ENCODE measurements at regions not wholly inside any gene's neighbourhood (a gene's known extent, or its start where the extent isn't known, plus 50 kb on each side); places are given as distances from the start of the nearest gene placed in this dataset.
"Not testable (repeated sequence)": the region's sequence is repeated elsewhere in the genome, so short reads cannot be mapped to it uniquely, and the experiment has no call there.

DNA sequence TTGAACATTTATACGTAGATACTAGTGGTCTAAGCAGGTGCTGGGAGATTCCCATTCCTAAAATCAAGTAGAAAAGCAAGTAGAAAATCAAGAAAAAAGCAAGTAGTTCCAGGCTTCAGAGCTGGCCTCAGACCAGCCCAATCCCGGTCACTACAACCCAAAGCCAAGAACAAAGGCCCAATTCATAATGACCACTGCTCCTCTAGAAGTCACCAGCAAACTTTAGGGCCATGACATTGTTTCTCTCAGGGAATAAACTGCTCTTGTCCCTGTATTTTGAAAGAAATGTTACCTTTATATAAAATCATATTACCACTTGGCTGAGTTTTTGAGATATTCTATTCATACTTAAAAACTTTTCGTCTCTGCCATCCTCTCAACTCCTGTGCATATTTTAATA lies 106.3 kb upstream of the IL12A start:
- H3K36me3 Mint-ChIP-seq (ENCODE audit: low read depth) = no peaks in the 10 kb centered on the region
- intact Hi-C loops (cut with micrococcal nuclease) = loop anchor here (10.0 kb wide), 1 partner anchor 532 kb away; no protein-coding TSS in a partner anchor
- no peak overlapping the region for H3K4me3 Mint-ChIP-seq
- H3K9me3 Mint-ChIP-seq = no peaks in the 10 kb centered on the region
- no peaks in the 10 kb centered on the region for H3K27me3 Mint-ChIP-seq
- no peak overlapping the region for H3K27ac Mint-ChIP-seq
- H3K4me1 Mint-ChIP-seq (ENCODE audit: low read depth) = peaks cover 10% of the 10 kb centered on the region

DNA sequence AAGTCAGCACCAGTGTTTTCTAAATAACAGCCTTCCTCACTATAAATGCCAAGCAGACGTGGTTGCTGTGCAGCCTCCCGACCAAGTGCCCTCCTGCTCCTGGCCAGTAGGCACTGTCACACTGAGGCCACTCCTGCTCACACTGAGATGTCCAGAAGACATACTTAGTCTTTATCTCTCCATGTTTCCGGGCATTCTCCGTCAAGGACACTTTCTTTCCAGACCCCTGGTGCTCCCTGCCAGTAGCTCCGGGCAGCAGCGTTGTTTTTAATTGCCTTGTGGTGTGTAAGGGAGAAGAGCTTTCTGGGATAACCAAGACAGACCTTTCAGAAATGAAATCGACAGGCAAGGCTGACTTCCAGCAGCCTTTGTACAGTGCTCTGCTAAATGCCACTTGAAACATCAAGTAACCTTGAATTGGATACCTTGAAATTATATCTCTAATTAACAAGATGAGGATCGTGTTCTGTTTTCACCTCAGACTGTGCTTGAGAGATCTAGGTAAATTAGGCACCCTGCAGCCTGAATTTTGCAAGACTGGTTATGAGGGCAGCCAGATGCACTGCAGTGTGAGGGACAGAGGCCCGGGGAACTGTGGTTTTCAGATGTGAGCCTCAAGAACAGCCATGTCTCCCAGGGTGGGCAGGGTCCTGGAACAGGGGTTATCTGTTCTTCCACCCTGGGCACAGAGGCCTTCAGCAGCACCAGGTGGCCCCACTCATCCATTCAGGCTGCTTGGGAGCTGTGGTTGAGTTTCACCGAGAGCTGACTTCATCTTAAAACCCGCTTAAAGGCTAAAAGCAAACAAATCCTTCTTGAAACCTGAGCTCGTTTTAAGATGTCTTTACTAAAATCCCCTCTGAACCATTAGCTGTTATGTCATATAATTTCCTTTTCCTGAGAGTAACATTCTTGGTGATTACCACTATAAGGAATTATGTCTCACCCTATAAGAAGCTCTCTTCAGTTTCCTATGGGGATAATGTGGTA lies 105.5 kb upstream of the IL12A start:
- Mint-ChIP-seq H3K27ac (no peak overlapping the region), H3K36me3 (ENCODE audit: low read depth) (no peaks in the 10 kb centered on the region), H3K27me3 (no peaks in the 10 kb centered on the region), H3K9me3 (no peaks in the 10 kb centered on the region), H3K4me3 (no peak overlapping the region), H3K4me1 (ENCODE audit: low read depth) (peaks cover 15% of the 10 kb centered on the region)
- intact Hi-C loops (cut with micrococcal nuclease) = loop anchor here (10.0 kb wide), 1 partner anchor 532 kb away; no protein-coding TSS in a partner anchor

DNA sequence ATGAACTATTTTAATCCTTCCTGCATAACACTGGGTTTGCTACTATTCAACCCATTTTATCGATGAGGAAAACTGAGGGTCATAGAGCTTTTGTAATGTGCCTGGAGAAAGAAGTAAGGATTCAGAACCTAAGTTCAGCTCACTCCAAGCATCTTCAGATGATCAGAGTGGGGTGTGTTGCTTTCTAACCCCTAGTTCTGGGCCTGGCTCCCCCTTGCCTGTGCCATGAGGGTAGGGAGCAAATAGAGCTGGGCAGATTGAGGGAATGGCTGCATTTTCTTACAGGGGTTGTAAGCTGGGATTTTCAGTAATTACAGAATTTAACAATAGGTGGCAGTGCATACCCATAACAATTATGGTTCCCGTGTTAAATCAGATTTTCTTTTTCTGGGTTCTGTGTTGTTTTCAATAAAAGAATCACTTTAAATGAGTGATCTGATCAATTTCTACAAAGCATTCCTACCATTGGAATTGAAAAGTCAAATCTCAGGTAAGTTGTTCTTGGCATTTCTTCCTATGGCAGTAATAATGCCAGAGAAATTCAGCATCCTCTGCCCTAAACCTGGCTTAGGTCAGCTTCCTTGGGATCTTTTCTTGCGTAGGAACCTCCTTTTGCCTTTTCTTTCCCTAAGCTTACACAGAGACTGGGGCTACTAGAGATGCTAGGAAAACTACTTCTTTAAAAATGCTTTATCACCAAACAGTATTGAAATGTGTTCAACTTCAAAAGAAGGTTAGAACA lies 103.8 kb upstream of the IL12A start:
- Mint-ChIP-seq H3K4me3 (no peak overlapping the region), H3K36me3 (ENCODE audit: low read depth) (no peaks in the 10 kb centered on the region), H3K27me3 (no peaks in the 10 kb centered on the region), H3K9me3 (no peaks in the 10 kb centered on the region), H3K4me1 (ENCODE audit: low read depth) (peaks cover 10% of the 10 kb centered on the region), H3K27ac (no peak overlapping the region)
- intact Hi-C loops (cut with micrococcal nuclease) = loop anchor here (1.0 to 10.0 kb wide), 2 partner anchors 121 to 530 kb away; no protein-coding TSS in a partner anchor

DNA sequence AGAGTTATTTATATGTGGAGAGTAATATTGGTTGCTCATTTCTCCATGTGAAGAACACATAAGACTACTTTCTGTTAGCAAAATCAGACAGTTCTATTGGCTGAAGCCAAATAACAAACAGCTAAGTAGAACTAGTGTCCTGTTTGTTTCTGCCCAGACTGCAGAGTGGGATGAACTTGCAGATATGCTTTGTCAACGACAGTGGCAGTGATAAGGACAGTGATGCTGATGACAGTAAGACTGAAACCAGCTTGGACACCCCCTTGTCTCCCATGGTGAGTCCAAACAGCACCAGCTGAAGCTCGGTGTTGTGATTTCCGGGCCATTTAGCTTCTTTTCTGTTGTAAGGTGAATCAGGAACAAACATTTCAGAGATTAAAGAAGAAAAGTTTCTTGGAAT lies 102.6 kb upstream of the IL12A start:
- Mint-ChIP-seq H3K4me1 (ENCODE audit: low read depth) (peaks cover 14% of the 10 kb centered on the region), H3K36me3 (ENCODE audit: low read depth) (no peaks in the 10 kb centered on the region), H3K9me3 (no peaks in the 10 kb centered on the region), H3K27me3 (no peaks in the 10 kb centered on the region), H3K27ac (no peak overlapping the region), H3K4me3 (no peak overlapping the region)
- intact Hi-C loops (cut with micrococcal nuclease) = loop anchor here (10.0 kb wide), 1 partner anchor 529 kb away; no protein-coding TSS in a partner anchor

DNA sequence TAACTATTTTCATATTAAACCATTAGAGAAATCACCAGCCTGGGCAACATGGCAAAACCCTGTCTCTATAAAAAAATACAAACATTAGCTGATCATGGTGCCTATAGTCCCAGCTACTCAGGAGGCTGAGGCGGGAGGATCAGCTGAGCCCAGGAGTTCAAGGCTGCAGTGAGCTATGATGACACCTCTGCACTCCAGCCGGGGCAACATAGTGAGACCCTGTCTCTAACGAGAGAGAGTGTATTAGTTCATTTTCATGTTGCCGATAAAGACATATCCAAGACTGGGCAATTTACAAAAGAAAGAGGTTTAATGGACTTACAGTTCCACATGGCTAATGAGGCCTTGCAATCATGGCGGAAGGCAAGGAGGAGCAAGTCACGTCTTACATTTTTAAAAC lies 102.1 kb upstream of the IL12A start:
- H3K27me3 Mint-ChIP-seq; H3K36me3 Mint-ChIP-seq (ENCODE audit: low read depth); H3K27ac Mint-ChIP-seq; H3K9me3 Mint-ChIP-seq; H3K4me3 Mint-ChIP-seq: not testable (repeated sequence)
- H3K4me1 Mint-ChIP-seq (ENCODE audit: low read depth) = peaks cover 19% of the 10 kb centered on the region
- intact Hi-C loops (cut with micrococcal nuclease) = loop anchor here (10.0 kb wide), 1 partner anchor 528 kb away; no protein-coding TSS in a partner anchor

- H3K4me1 Mint-ChIP-seq (ENCODE audit: low read depth) = peaks cover 17% of the 10 kb centered on the region
- no peak overlapping the region for H3K4me3 Mint-ChIP-seq
- H3K27me3 Mint-ChIP-seq = no peaks in the 10 kb centered on the region
- no peaks in the 10 kb centered on the region for H3K9me3 Mint-ChIP-seq
- intact Hi-C loops (cut with micrococcal nuclease) = loop anchor here (10.0 kb wide), 1 partner anchor 528 kb away; no protein-coding TSS in a partner anchor
- H3K27ac Mint-ChIP-seq = no peak overlapping the region
- H3K36me3 Mint-ChIP-seq (ENCODE audit: low read depth) = no peaks in the 10 kb centered on the region
These were observed 101.5 kb upstream of the IL12A start for GRCh38 chr3:159887168-159887567.

DNA sequence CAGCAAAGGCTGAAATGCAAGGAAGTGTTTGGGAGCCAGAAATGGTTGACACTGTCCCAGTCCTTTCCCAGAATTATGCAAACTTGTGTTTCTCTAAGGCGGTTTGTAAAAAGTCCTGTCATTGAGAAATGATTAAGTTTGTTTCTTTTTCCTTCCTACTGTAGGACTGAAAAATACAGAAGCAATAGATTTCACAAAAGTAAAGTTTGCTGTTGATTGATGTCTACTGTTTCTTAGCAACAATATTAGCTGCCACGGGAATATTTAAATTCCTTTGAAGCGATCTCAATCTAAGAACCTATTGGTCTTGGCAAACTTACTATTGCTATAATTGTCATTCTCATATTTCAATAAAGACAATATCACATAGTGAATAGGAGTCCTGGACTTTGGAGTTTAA lies 100.7 kb upstream of the IL12A start:
- no peaks in the 10 kb centered on the region for H3K27me3 Mint-ChIP-seq
- H3K36me3 Mint-ChIP-seq (ENCODE audit: low read depth) = no peaks in the 10 kb centered on the region
- H3K9me3 Mint-ChIP-seq = no peaks in the 10 kb centered on the region
- intact Hi-C loops (cut with micrococcal nuclease) = loop anchor here (10.0 kb wide), 1 partner anchor 527 kb away; no protein-coding TSS in a partner anchor
- peaks cover 17% of the 10 kb centered on the region for H3K4me1 Mint-ChIP-seq (ENCODE audit: low read depth)
- no peak overlapping the region for H3K27ac Mint-ChIP-seq
- no peak overlapping the region for H3K4me3 Mint-ChIP-seq

- Mint-ChIP-seq H3K27ac (no peak overlapping the region), H3K27me3 (no peaks in the 10 kb centered on the region), H3K36me3 (ENCODE audit: low read depth) (no peaks in the 10 kb centered on the region), H3K9me3 (no peaks in the 10 kb centered on the region), H3K4me1 (ENCODE audit: low read depth) (peaks cover 17% of the 10 kb centered on the region), H3K4me3 (no peak overlapping the region)
- intact Hi-C loops (cut with micrococcal nuclease) = no loop called here
These were observed 96.4 kb upstream of the IL12A start for GRCh38 chr3:159892171-159892795.

DNA sequence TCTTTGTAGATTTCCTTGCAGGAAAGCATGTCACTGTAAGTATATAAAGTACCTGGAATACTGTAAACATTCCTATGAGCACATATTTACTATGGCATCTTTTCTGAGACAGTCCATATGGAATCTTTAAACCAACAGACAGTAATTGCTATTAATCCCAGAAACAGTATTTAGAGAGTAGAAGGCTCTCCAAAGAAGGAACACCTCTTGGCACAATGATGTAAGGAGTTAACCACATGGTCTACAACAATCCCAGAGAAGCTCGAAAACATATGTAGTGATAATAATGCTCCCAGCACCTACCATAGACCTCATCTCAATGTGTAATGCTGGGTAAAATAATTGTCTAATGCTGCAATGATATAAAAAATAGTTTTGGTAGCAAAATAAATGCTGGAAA lies 95.8 kb upstream of the IL12A start:
- no peaks in the 10 kb centered on the region for H3K27me3 Mint-ChIP-seq
- H3K9me3 Mint-ChIP-seq = no peaks in the 10 kb centered on the region
- no peak overlapping the region for H3K27ac Mint-ChIP-seq
- H3K4me1 Mint-ChIP-seq (ENCODE audit: low read depth) = peaks cover 12% of the 10 kb centered on the region
- no peak overlapping the region for H3K4me3 Mint-ChIP-seq
- no peaks in the 10 kb centered on the region for H3K36me3 Mint-ChIP-seq (ENCODE audit: low read depth)
- intact Hi-C loops (cut with micrococcal nuclease) = no loop called here

DNA sequence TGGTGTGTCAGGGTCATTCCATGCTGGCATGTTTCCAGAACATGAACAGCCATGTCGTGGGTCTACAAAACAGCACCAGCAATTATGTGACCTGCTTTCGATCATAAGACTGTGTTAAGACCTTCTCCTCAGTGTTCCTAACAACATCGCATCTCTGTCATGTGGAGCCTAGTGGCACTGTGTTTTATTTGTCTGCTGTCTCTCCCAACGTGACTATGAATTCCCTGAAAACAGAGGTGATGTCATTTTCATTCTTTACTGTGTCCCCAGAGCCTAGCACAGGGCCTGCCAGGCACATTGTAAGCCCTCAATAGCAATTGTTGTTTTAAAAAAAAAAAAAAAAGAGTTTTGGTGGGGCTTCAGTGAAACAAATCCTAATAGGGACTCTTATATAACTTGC lies 94.2 kb upstream of the IL12A start:
- intact Hi-C loops (cut with micrococcal nuclease) = no loop called here
- Mint-ChIP-seq H3K4me1 (ENCODE audit: low read depth) (peaks cover 12% of the 10 kb centered on the region), H3K4me3 (no peak overlapping the region), H3K36me3 (ENCODE audit: low read depth) (no peaks in the 10 kb centered on the region), H3K9me3 (no peaks in the 10 kb centered on the region), H3K27ac (no peak overlapping the region), H3K27me3 (no peaks in the 10 kb centered on the region)

DNA sequence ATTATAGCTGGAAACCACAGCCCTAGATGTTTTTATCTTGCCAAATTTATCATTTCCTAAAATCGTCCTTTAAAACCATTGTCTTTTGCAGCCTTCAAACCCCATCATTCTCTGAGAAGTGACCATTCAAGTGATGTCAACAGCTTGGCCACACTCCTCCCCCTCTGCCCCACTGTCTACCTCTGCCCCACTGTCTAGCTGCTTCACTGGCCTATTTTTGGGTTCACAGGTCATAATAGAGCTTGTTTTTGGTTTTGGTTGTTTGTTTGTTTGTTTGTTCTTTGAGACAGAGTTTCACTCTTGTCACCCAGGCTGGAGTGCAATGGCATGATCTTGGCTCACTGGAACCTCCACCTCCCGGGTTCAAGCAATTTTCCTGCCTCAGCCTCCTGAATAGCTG lies 93.2 kb upstream of the IL12A start:
- H3K27me3 Mint-ChIP-seq = no peaks in the 10 kb centered on the region
- no peak overlapping the region for H3K4me3 Mint-ChIP-seq
- H3K27ac Mint-ChIP-seq = no peak overlapping the region
- intact Hi-C loops (cut with micrococcal nuclease) = no loop called here
- no peaks in the 10 kb centered on the region for H3K9me3 Mint-ChIP-seq
- H3K36me3 Mint-ChIP-seq (ENCODE audit: low read depth) = no peaks in the 10 kb centered on the region
- H3K4me1 Mint-ChIP-seq (ENCODE audit: low read depth) = peaks cover 12% of the 10 kb centered on the region

DNA sequence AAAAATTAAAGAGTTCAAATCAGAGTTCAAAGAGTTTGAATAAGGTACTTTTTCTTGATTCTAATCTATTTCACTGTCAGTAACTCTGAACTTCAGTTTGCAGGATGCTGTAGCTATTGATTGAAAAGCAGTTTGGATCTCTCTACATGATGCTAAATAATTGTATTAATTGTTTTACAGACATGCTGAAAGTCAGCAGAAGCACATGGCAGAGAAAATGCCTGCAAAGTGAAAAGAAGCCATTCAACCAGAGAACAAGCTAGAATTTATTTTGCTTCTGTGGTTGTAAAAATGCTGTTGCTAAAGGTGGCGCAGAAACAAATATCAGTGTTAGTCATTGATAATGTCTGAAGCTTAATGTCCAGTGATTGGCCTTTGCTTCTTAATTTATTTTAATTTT lies 92.1 kb upstream of the IL12A start:
- H3K4me1 Mint-ChIP-seq (ENCODE audit: low read depth) = peaks cover 3% of the 10 kb centered on the region
- H3K27me3 Mint-ChIP-seq = no peaks in the 10 kb centered on the region
- no peak overlapping the region for H3K4me3 Mint-ChIP-seq
- intact Hi-C loops (cut with micrococcal nuclease) = no loop called here
- no peak overlapping the region for H3K27ac Mint-ChIP-seq
- H3K36me3 Mint-ChIP-seq (ENCODE audit: low read depth) = no peaks in the 10 kb centered on the region
- H3K9me3 Mint-ChIP-seq = no peaks in the 10 kb centered on the region

GRCh38 chr3:159897331-159898075 lies 91.1 kb upstream of the IL12A start:
- no peak overlapping the region for H3K4me3 Mint-ChIP-seq
- intact Hi-C loops (cut with micrococcal nuclease) = no loop called here
- H3K27me3 Mint-ChIP-seq = no peaks in the 10 kb centered on the region
- H3K4me1 Mint-ChIP-seq (ENCODE audit: low read depth) = peaks cover 2% of the 10 kb centered on the region
- H3K36me3 Mint-ChIP-seq (ENCODE audit: low read depth) = no peaks in the 10 kb centered on the region
- H3K27ac Mint-ChIP-seq = no peak overlapping the region
- H3K9me3 Mint-ChIP-seq = no peaks in the 10 kb centered on the region

All from dendritic cell treated with granulocyte-macrophage colony-stimulating factor and Interleukin-4, amounts not matched to agents 40 ng/mL and 50 ng/mL, for 4 days (primary cell).